Panc1 (cell line): ENCODE measurements at regions not wholly inside any gene's neighbourhood (a gene's known extent, or its start where the extent isn't known, plus 50 kb on each side); places are given as distances from the start of the nearest gene placed in this dataset.

Experiments used
- TF ChIP-seq, protein P1 (sequence below), 2 experiments: IDR thresholded peaks; 2 replicates each; pipeline ENCODE4 v1.6.1; 2011 to 2012; ENCODE audit warnings: low read depth in 2 of 2, control low read depth in 1 of 2, low read length in 1 of 2, mild to moderate bottlenecking in 1 of 2, moderate library complexity in 1 of 2; ENCODE audit not compliant: insufficient read depth in 1 of 2
- TF ChIP-seq, protein P2 (sequence below): fragments of 450-650 bp; IDR thresholded peaks from 2 replicates; pipeline ENCODE4 v1.5.1; 2017; ENCODE audit warnings: mild to moderate bottlenecking

GRCh38 chr4:114082348-114082747, 102.9 kb upstream of the ARSJ start:
- TF ChIP-seq, protein P1, sequence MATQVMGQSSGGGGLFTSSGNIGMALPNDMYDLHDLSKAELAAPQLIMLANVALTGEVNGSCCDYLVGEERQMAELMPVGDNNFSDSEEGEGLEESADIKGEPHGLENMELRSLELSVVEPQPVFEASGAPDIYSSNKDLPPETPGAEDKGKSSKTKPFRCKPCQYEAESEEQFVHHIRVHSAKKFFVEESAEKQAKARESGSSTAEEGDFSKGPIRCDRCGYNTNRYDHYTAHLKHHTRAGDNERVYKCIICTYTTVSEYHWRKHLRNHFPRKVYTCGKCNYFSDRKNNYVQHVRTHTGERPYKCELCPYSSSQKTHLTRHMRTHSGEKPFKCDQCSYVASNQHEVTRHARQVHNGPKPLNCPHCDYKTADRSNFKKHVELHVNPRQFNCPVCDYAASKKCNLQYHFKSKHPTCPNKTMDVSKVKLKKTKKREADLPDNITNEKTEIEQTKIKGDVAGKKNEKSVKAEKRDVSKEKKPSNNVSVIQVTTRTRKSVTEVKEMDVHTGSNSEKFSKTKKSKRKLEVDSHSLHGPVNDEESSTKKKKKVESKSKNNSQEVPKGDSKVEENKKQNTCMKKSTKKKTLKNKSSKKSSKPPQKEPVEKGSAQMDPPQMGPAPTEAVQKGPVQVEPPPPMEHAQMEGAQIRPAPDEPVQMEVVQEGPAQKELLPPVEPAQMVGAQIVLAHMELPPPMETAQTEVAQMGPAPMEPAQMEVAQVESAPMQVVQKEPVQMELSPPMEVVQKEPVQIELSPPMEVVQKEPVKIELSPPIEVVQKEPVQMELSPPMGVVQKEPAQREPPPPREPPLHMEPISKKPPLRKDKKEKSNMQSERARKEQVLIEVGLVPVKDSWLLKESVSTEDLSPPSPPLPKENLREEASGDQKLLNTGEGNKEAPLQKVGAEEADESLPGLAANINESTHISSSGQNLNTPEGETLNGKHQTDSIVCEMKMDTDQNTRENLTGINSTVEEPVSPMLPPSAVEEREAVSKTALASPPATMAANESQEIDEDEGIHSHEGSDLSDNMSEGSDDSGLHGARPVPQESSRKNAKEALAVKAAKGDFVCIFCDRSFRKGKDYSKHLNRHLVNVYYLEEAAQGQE (IDR thresholded peaks at IDR 0.05; ENCODE audit: insufficient read depth in 1 of 2, low read depth in 2 of 2, low read length in 1 of 2): no peak
- TF ChIP-seq, protein P2, sequence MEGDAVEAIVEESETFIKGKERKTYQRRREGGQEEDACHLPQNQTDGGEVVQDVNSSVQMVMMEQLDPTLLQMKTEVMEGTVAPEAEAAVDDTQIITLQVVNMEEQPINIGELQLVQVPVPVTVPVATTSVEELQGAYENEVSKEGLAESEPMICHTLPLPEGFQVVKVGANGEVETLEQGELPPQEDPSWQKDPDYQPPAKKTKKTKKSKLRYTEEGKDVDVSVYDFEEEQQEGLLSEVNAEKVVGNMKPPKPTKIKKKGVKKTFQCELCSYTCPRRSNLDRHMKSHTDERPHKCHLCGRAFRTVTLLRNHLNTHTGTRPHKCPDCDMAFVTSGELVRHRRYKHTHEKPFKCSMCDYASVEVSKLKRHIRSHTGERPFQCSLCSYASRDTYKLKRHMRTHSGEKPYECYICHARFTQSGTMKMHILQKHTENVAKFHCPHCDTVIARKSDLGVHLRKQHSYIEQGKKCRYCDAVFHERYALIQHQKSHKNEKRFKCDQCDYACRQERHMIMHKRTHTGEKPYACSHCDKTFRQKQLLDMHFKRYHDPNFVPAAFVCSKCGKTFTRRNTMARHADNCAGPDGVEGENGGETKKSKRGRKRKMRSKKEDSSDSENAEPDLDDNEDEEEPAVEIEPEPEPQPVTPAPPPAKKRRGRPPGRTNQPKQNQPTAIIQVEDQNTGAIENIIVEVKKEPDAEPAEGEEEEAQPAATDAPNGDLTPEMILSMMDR: no peak
